ENCODE measurements at regions not wholly inside any gene's neighbourhood (a gene's known extent, or its start where the extent isn't known, plus 50 kb on each side); places are given as distances from the start of the nearest gene placed in this dataset.

DNA sequence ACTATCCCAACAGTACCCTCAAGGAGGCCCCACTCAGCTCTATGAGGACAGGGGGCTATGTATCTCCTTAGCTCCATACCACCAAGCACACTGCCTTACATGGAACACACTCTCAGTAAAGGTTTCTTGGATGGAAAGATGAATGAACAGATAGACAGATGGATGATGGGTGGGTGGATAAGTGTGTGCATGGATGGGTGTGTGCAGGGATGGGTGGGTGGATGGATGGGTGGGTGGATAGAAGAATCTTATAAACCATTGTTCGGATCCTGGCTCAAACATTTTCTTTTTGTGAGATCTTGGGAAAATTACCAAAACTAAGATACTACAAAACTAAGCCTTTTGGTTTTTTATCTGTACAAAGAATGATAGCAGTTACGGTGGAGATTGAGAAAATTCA is 111.0 kb upstream of the NFIA start:
- TF ChIP-seq, protein P1, sequence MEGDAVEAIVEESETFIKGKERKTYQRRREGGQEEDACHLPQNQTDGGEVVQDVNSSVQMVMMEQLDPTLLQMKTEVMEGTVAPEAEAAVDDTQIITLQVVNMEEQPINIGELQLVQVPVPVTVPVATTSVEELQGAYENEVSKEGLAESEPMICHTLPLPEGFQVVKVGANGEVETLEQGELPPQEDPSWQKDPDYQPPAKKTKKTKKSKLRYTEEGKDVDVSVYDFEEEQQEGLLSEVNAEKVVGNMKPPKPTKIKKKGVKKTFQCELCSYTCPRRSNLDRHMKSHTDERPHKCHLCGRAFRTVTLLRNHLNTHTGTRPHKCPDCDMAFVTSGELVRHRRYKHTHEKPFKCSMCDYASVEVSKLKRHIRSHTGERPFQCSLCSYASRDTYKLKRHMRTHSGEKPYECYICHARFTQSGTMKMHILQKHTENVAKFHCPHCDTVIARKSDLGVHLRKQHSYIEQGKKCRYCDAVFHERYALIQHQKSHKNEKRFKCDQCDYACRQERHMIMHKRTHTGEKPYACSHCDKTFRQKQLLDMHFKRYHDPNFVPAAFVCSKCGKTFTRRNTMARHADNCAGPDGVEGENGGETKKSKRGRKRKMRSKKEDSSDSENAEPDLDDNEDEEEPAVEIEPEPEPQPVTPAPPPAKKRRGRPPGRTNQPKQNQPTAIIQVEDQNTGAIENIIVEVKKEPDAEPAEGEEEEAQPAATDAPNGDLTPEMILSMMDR (IDR thresholded peaks at IDR 0.05; ENCODE audit: control extremely low read depth in 1 of 3, insufficient read depth in 1 of 3, low read depth in 1 of 3, low read length in 3 of 3): no peak
- no peak for TF ChIP-seq MAFK (IDR thresholded peaks at IDR 0.05; ENCODE audit: low read depth, low read length)
- TF ChIP-seq EGR1 (IDR thresholded peaks at IDR 0.05; ENCODE audit: borderline replicate concordance, low read depth, low read length): no peak
- TF ChIP-seq YY1 (IDR thresholded peaks at IDR 0.05; ENCODE audit: low read depth, low read length): no peak
- no peak for TF ChIP-seq EZH2 (IDR thresholded peaks at IDR 0.05; ENCODE audit: low read depth, low read length, severe bottlenecking)
- TF ChIP-seq TEAD4 (IDR thresholded peaks at IDR 0.05; ENCODE audit: low read depth, low read length): no peak
- TF ChIP-seq GABPA (IDR thresholded peaks at IDR 0.05; ENCODE audit: borderline replicate concordance, insufficient read depth, low read length): no peak
- no peak for TF ChIP-seq ZNF274 (IDR thresholded peaks at IDR 0.05; ENCODE audit: borderline replicate concordance, extremely low read depth, low read length)
